DND-41 (cell line): ENCODE measurements at regions not wholly inside any gene's neighbourhood (a gene's known extent, or its start where the extent isn't known, plus 50 kb on each side); places are given as distances from the start of the nearest gene placed in this dataset.

Experiments used
- EZH2 ChIP-seq: IDR thresholded peaks from 3 replicates; pipeline ENCODE4 v1.6.1; 2012; ENCODE audit warnings: borderline replicate concordance, low read depth, mild to moderate bottlenecking, moderate library complexity, low read length, inconsistent platforms; ENCODE audit not compliant: severe bottlenecking
- TF ChIP-seq, protein P1 (sequence below): IDR thresholded peaks from 2 replicates; pipeline ENCODE4 v1.5.1; 2012; ENCODE audit warnings: borderline replicate concordance, low read length, moderate library complexity, mild to moderate bottlenecking; ENCODE audit not compliant: poor library complexity, severe bottlenecking; ENCODE audit errors: extremely low read depth

DNA sequence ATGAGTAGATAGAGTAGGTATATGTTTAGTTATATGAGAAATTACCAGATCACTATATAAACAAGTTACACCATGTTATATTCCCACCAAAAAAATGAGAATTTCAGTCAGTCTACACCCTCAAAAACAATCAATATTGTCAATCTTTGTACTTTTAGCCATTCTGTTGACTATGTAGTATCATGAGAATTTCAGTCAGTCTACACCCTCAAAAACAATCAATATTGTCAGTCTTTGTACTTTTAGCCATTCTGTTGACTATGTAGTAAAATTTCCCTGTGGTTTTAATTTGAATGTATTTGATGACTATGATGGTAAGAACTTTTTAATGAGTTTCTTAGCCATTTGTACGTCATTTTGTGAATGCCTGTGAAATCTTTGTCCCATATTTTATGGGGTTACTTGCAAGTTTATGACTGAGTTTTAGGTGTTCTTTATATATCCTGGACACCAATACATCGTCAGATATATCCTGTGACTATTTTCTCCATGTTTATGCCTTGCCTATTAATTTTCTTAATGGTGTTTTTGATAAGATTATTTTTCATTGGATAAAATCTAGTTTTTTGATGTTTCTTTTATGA is 528.4 kb upstream of the SPHKAP start:
- TF ChIP-seq, protein P1, sequence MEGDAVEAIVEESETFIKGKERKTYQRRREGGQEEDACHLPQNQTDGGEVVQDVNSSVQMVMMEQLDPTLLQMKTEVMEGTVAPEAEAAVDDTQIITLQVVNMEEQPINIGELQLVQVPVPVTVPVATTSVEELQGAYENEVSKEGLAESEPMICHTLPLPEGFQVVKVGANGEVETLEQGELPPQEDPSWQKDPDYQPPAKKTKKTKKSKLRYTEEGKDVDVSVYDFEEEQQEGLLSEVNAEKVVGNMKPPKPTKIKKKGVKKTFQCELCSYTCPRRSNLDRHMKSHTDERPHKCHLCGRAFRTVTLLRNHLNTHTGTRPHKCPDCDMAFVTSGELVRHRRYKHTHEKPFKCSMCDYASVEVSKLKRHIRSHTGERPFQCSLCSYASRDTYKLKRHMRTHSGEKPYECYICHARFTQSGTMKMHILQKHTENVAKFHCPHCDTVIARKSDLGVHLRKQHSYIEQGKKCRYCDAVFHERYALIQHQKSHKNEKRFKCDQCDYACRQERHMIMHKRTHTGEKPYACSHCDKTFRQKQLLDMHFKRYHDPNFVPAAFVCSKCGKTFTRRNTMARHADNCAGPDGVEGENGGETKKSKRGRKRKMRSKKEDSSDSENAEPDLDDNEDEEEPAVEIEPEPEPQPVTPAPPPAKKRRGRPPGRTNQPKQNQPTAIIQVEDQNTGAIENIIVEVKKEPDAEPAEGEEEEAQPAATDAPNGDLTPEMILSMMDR, result no peak
- no peak for TF ChIP-seq EZH2
